Gastroesophageal sphincter (tissue), 3 donors: ENCODE measurements at regions not wholly inside any gene's neighbourhood (a gene's known extent, or its start where the extent isn't known, plus 50 kb on each side); places are given as distances from the start of the nearest gene placed in this dataset.

Experiments
- POLR2A ChIP-seq, 2 donors: fragments of 450-650 bp; IDR thresholded peaks; one replicate each; pipeline ENCODE4 v1.6.1; 2017; ENCODE audit warnings: antibody characterized with exemption in 2 of 2, mild to moderate bottlenecking in 2 of 2, moderate library complexity in 1 of 2
- TF ChIP-seq, protein P1 (sequence below), 4 experiments: fragments of 200-600 bp in 2 of 4; fragments of 450-650 bp in 2 of 4; sonication (generic) in 1 of 4; IDR thresholded peaks; one replicate each; pipeline ENCODE4 v1.5.1; 2017 to 2019; ENCODE audit warnings: antibody characterized with exemption in 4 of 4, mild to moderate bottlenecking in 2 of 4, moderate library complexity in 2 of 4

DNA sequence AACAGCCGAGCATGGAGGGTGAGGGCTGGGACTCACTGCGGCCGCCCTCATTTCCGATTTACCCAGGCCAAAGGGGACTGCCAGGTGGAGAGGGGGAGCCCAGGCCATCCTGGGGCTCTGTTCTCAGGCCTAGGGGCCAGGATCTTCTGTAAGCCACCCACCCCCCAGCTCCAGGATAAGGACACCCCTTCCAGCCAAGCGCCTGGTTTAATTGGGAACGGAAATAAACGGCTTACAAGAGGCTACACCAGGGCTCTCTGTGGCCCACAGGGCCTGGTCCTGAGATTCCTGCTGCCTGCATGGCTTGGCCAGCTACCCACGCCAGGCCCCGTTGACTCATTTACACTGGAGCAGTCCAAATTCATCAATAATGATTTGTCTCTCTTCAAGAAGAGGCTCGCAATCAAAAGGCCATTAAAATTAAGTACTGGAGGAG, 68.1 kb upstream of the TOP1 start:
- TF ChIP-seq POLR2A (IDR thresholded peaks at IDR 0.05): no peak
- TF ChIP-seq, protein P1, sequence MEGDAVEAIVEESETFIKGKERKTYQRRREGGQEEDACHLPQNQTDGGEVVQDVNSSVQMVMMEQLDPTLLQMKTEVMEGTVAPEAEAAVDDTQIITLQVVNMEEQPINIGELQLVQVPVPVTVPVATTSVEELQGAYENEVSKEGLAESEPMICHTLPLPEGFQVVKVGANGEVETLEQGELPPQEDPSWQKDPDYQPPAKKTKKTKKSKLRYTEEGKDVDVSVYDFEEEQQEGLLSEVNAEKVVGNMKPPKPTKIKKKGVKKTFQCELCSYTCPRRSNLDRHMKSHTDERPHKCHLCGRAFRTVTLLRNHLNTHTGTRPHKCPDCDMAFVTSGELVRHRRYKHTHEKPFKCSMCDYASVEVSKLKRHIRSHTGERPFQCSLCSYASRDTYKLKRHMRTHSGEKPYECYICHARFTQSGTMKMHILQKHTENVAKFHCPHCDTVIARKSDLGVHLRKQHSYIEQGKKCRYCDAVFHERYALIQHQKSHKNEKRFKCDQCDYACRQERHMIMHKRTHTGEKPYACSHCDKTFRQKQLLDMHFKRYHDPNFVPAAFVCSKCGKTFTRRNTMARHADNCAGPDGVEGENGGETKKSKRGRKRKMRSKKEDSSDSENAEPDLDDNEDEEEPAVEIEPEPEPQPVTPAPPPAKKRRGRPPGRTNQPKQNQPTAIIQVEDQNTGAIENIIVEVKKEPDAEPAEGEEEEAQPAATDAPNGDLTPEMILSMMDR (IDR thresholded peaks at IDR 0.05): no peak
